ENCODE measurements at regions not wholly inside any gene's neighbourhood (a gene's known extent, or its start where the extent isn't known, plus 50 kb on each side); places are given as distances from the start of the nearest gene placed in this dataset.

- TF ChIP-seq POLR2A (IDR thresholded peaks at IDR 0.05) (no peak), CTCF (IDR thresholded peaks at IDR 0.05) (no peak), EP300 (IDR thresholded peaks at IDR 0.05) (no peak)
- Histone ChIP-seq H3K4me3 (no peak overlapping the region), H3K4me1 (ENCODE audit: insufficient read depth) (peaks cover 2% of the 10 kb centered on the region), H3K36me3 (no peaks in the 10 kb centered on the region), H3K27ac (no peak overlapping the region), H3K9me3 (no peaks in the 10 kb centered on the region), H3K27me3 (no peaks in the 10 kb centered on the region)
- DNase-seq = no peak
- intact Hi-C loops (cut with DNase I) = no loop called here
- WGBS, 3 donors = 61 to 64% (median 64%) methylated on average over 5 of the region's 5 CpGs
Observed at GRCh38 chr11:80565231-80565630, 1124.4 kb upstream of the TENM4 start.

- H3K4me1 ChIP-seq (ENCODE audit: insufficient read depth) = peaks cover 2% of the 10 kb centered on the region
- no peaks in the 10 kb centered on the region for H3K36me3 ChIP-seq
- 71 to 75% (median 74%) methylated on average over 4 of the region's 4 CpGs for WGBS, 3 donors
- H3K4me3 ChIP-seq = no peak overlapping the region
- intact Hi-C loops (cut with DNase I) = no loop called here
- no peak overlapping the region for H3K27ac ChIP-seq
- DNase-seq = no peak
- TF ChIP-seq EP300 (IDR thresholded peaks at IDR 0.05) = no peak
- TF ChIP-seq CTCF (IDR thresholded peaks at IDR 0.05) = no peak
- TF ChIP-seq POLR2A (IDR thresholded peaks at IDR 0.05) = no peak
- H3K27me3 ChIP-seq = no peaks in the 10 kb centered on the region
- H3K9me3 ChIP-seq = no peaks in the 10 kb centered on the region
Observed at GRCh38 chr11:80562523-80563125, 1121.8 kb upstream of the TENM4 start.

- H3K4me3 ChIP-seq = no peak overlapping the region
- TF ChIP-seq CTCF (IDR thresholded peaks at IDR 0.05) (no peak), POLR2A (IDR thresholded peaks at IDR 0.05) (no peak), EP300 (IDR thresholded peaks at IDR 0.05) (no peak)
- 79 to 85% (median 79%) methylated on average over 2 of the region's 2 CpGs for WGBS, 3 donors
- H3K4me1 ChIP-seq (ENCODE audit: insufficient read depth) = peaks cover 2% of the 10 kb centered on the region
- no peaks in the 10 kb centered on the region for H3K27me3 ChIP-seq
- no peak overlapping the region for H3K27ac ChIP-seq
- DNase-seq = no peak
- no peaks in the 10 kb centered on the region for H3K36me3 ChIP-seq
- intact Hi-C loops (cut with DNase I) = no loop called here
- no peaks in the 10 kb centered on the region for H3K9me3 ChIP-seq
Observed at GRCh38 chr11:80559942-80560341, 1119.1 kb upstream of the TENM4 start.

- H3K27ac ChIP-seq = no peak overlapping the region
- 89 to 93% (median 92%) methylated on average over 2 of the region's 2 CpGs for WGBS, 3 donors
- H3K4me1 ChIP-seq (ENCODE audit: insufficient read depth) = no peaks in the 10 kb centered on the region
- TF ChIP-seq POLR2A (IDR thresholded peaks at IDR 0.05) = no peak
- no peak for TF ChIP-seq EP300 (IDR thresholded peaks at IDR 0.05)
- no peak for TF ChIP-seq CTCF (IDR thresholded peaks at IDR 0.05)
- H3K4me3 ChIP-seq = no peak overlapping the region
- H3K36me3 ChIP-seq = no peaks in the 10 kb centered on the region
- H3K27me3 ChIP-seq = no peaks in the 10 kb centered on the region
- H3K9me3 ChIP-seq = no peaks in the 10 kb centered on the region
- intact Hi-C loops (cut with DNase I) = no loop called here
- DNase-seq = no peak
Observed at GRCh38 chr11:80553565-80553964, 1112.7 kb upstream of the TENM4 start.
